HG02973 (cell line): ENCODE measurements at regions not wholly inside any gene's neighbourhood (a gene's known extent, or its start where the extent isn't known, plus 50 kb on each side); places are given as distances from the start of the nearest gene placed in this dataset.

ENCODE experiments used
- ATAC-seq: cut with Tn5 transposase; IDR thresholded peaks from one replicate; pipeline ENCODE4 v1.9.1; 2021; ENCODE audit warnings: moderate library complexity; ENCODE audit not compliant: unreplicated experiment

DNA sequence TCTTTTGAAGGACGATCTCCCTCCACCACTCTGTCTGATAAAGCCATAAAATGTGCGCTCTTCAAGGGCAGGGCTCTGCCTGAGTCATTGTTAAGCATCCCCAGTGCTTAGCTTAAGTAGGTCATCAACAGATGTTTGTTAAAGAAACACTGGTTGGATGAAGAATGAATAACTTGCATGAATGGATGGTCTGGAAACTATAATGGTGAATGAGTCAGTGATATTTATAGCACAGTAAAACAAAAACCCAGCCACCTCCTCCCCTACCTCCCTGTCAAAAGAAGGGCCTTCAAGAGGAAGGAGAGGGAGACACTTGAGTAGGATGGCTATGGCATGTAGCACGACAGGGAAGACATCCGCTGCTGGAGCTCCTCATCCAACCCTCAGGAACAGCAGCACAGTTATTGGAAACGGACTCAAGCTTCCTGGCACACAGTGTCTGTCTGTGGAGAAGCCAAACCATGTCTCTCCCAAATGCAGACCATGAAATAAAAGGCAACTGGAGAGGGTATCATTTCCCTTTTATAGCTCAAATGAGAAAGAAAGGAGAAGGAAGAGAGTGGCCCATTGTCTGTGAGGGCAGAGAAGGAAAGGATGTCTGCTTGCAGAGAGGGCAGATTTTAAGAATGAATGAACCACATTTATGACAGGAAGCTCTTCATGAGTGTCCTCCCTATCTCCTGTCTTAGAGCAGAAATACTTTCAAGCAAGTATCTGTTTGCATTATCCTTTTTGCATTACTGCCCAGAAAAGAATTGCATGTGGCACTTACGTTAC lies 183.5 kb upstream of the UBL3 start:
- no peak for ATAC-seq

DNA sequence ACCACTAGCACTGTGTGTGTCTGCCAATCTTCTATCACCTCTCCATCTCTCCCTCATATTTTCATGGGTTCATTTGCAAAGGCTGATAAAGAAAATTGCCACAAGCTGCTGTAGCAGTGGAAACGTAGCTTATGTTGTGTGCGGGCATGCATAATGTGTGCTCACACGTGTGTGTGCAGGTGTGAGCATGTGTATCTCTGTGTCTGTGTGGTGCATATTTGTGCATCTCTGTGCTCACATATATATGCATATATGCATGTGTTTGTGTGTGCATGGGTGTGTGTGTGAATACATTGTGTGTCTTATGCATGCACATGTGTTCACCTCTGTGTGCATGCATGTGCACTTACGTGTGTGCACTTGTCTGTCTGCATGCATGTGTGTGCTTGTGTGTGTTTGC lies 181.8 kb upstream of the UBL3 start:
- no peak for ATAC-seq

GRCh38 chr13:30031488-30031887 lies 181.1 kb upstream of the UBL3 start:
- no peak for ATAC-seq

GRCh38 chr13:30030141-30030750 lies 179.8 kb upstream of the UBL3 start:
- no peak for ATAC-seq

- ATAC-seq = no peak
These were observed 177.4 kb upstream of the UBL3 start for GRCh38 chr13:30027569-30028455.

DNA sequence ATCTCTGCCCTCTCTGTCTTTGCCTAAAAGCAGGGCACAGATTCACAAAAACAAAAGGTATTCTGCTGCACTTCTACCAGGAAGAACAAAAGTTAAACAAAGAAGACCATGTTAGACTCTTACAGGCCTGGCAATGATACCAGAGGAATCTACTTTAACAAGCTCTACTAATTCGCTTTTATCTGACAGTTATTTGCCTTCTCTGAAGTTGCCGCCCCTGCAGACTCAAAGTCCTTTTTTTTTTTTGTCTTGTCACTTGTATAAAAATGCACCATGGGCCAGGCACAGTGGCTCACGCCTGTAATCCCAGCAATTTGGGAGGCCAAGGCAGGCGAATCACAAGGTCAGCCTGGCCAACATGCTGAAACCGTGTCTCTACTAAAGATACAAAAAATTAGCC lies 176.5 kb upstream of the UBL3 start:
- no peak for ATAC-seq

DNA sequence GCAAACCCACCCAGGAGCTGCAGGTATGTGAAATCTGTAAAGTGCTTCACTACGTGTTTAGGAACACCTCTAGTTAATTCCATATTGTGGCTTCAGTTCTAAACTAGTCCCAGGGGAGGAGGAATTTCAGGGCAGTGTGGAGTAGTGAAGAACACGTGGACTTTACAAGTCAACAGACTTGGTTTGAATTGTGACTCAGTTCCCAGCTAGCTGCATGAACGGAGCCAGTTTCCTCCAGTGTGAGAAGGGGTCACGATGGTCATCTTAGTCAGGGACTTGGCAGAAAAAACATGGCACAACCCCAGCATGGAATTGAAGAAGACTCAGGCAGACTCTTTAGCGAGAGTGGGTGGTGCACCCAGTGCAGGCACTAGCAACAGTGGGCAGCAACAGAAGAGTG lies 175.7 kb upstream of the UBL3 start:
- ATAC-seq = no peak

DNA sequence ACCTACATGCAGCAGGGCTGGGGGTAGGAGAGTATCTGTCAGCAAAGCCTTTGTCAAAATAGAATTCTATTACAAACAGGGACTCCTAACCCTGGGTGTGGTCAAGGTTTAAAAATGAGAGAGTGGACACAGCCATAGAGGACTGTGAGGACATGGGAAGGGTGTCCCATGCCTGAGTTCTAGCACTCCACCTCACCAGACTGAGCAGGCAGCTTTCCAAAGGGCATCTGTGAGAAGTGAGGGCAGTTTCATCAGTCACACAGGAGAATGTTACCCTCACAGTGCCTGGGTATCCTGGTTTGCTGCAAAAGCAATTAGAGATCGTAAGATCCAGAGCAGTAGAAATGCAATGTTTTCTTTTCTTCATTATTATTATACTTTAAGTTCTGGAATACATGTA lies 174.9 kb upstream of the UBL3 start:
- ATAC-seq = no peak

DNA sequence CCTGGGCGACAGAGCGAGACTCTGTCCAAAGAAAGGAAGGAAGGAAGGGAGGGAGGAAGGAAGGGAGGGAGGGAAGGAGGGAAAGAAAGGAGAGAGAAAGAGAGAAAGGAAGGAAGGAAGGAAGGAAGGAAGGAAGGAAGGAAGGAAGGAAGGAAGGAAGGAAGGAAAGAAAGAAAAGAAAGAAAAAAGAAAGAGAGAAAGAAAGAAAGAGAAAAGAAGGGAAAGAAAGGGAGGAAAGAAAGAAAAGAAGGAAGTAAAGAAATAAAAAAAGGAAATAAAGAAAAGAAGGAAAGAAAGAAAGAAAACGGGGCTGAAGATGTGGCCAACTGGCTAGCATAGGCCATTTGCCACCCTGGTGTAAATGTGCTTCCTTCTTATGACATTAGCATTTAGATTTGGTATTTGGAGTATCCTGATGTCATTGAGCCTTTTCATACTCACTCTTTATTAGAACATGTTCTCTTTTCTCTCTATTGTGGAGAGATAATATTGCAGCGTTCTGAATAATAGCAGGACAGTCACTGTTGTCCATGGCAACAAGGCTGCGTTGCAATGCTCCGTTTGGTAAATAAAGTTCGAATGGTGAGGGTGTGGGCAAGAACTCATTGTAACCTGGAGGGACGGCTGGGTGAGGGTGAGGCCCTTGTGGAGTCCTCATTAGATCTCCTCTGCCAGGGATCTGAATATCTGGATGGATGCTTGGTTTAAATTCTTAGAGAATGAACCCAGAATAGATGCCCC lies 173.9 kb upstream of the UBL3 start:
- no peak for ATAC-seq

- ATAC-seq = no peak
These were observed 172.9 kb upstream of the UBL3 start for GRCh38 chr13:30023196-30023895.

- no peak for ATAC-seq
These were observed 172.4 kb upstream of the UBL3 start for GRCh38 chr13:30022796-30023195.

DNA sequence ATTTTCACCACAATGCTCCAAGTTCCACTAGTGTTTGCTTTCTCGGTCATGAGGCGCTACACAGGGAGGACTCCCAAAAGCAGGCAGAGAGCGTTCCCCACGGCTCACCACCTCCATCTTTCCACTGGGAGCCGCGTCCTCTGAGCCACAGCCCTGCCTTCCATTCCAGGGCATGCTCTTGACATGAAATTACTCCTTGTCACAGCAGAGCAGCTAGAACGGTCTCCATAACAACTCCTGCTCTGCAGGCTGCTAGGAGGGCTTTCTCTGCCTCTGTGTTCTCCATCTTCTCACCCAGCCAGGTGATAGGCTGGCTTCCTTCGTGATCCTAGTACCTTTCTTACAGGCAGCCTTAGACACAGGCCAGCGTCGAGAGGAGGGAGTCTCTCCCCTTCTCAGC lies 171.8 kb upstream of the UBL3 start:
- no peak for ATAC-seq

DNA sequence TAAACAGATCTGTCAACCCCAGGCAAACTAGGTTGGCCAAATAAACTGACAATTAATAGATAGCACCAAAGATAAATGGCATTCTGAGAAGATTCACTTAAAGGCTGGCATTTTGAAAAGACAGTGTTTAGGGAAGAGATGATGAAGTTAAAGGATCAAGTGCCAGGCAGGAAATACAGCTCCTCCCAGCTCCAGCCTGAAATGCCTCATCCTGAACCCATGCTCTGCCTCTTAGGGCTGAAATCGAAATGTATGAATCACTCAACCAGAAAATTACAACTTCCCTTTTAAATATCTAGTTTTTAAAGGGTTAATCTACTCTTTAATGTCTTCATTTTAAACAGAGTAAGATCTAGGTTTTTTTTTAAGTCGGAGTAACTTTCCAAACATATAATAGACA lies 171.2 kb upstream of the UBL3 start:
- no peak for ATAC-seq

- no peak for ATAC-seq
These were observed 170.4 kb upstream of the UBL3 start for GRCh38 chr13:30020726-30021312.

- no peak for ATAC-seq
These were observed 169.5 kb upstream of the UBL3 start for GRCh38 chr13:30019648-30020626.

DNA sequence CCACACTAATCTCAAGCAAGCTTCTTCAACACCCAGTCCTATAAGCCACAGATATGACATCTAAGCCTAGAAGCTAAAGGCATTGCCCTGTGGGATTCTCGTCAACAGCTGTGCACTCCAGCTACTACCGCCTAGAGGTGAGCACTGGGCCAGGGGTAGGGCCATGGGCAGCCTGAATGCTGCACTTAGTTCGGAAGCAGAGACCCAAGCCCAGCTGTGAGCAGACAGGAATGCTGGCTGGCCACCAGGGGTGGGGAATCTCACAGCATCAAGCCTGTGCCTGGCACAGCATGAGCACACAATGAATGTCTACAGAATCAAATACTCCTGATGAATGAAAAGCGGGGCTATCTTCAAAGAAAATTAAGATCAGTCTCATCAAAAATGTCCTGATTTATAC lies 167.5 kb upstream of the UBL3 start:
- ATAC-seq = no peak

DNA sequence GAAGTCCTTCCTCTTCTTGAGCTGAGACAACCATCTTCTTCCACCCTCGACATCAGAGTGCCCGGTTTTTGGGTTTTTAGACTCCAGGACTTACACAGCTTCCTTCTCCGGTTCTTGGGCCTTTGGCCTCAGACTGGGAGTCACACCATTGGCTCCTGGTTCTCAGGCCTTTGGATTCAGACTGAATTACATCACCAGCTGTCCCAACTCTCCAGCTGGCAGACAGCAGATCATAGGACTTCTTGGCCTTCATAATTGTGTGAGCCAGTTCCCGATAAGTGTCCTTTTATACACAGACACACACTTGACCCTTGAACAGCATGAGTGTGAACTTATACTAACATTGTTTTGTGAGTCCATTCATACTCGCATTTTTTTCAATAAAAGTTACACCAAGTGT lies 166.0 kb upstream of the UBL3 start:
- no peak for ATAC-seq

- ATAC-seq = no peak
These were observed 159.0 kb upstream of the UBL3 start for GRCh38 chr13:30009411-30009810.

GRCh38 chr13:30006246-30006645 lies 155.8 kb upstream of the UBL3 start:
- ATAC-seq = no peak
